ENCODE measurements at regions not wholly inside any gene's neighbourhood (a gene's known extent, or its start where the extent isn't known, plus 50 kb on each side); places are given as distances from the start of the nearest gene placed in this dataset.

GRCh38 chr6:1231941-1232340 is 80.0 kb upstream of the FOXQ1 start:
- H3K4me1 ChIP-seq (ENCODE audit: control insufficient read depth, insufficient read depth, low read length, poor library complexity, severe bottlenecking), result no peaks in the 10 kb centered on the region
- H3K27ac ChIP-seq (ENCODE audit: insufficient read depth, low read length, poor library complexity, severe bottlenecking), result no peak overlapping the region
- H3K27me3 ChIP-seq (replicated peaks; ENCODE audit: control insufficient read depth, insufficient read depth, low read length, poor library complexity, severe bottlenecking), result no peaks in the 10 kb centered on the region
- no peak for DNase-seq
- no peaks in the 10 kb centered on the region for H3K9me3 ChIP-seq (ENCODE audit: control insufficient read depth, low read length)
- H3K36me3 ChIP-seq (ENCODE audit: control insufficient read depth, insufficient read depth, low read length), result no peaks in the 10 kb centered on the region
- no peak overlapping the region for H3K4me3 ChIP-seq (ENCODE audit: insufficient read depth, low read depth, low read length, poor library complexity, severe bottlenecking)

- H3K27me3 ChIP-seq (replicated peaks; ENCODE audit: control insufficient read depth, insufficient read depth, low read length, poor library complexity, severe bottlenecking), result no peaks in the 10 kb centered on the region
- H3K9me3 ChIP-seq (ENCODE audit: control insufficient read depth, low read length), result no peaks in the 10 kb centered on the region
- H3K27ac ChIP-seq (ENCODE audit: insufficient read depth, low read length, poor library complexity, severe bottlenecking), result no peak overlapping the region
- H3K4me1 ChIP-seq (ENCODE audit: control insufficient read depth, insufficient read depth, low read length, poor library complexity, severe bottlenecking), result no peaks in the 10 kb centered on the region
- no peaks in the 10 kb centered on the region for H3K36me3 ChIP-seq (ENCODE audit: control insufficient read depth, insufficient read depth, low read length)
- no peak overlapping the region for H3K4me3 ChIP-seq (ENCODE audit: insufficient read depth, low read depth, low read length, poor library complexity, severe bottlenecking)
- DNase-seq, result no peak
These were observed 81.0 kb upstream of the FOXQ1 start for GRCh38 chr6:1230689-1231605.

GRCh38 chr6:1230281-1230680 is 81.6 kb upstream of the FOXQ1 start:
- Histone ChIP-seq H3K36me3 (ENCODE audit: control insufficient read depth, insufficient read depth, low read length) (no peaks in the 10 kb centered on the region), H3K27me3 (replicated peaks; ENCODE audit: control insufficient read depth, insufficient read depth, low read length, poor library complexity, severe bottlenecking) (no peaks in the 10 kb centered on the region), H3K4me3 (ENCODE audit: insufficient read depth, low read depth, low read length, poor library complexity, severe bottlenecking) (no peak overlapping the region), H3K4me1 (ENCODE audit: control insufficient read depth, insufficient read depth, low read length, poor library complexity, severe bottlenecking) (no peaks in the 10 kb centered on the region), H3K27ac (ENCODE audit: insufficient read depth, low read length, poor library complexity, severe bottlenecking) (no peak overlapping the region), H3K9me3 (ENCODE audit: control insufficient read depth, low read length) (no peaks in the 10 kb centered on the region)
- DNase-seq, result no peak

- no peak for DNase-seq
- H3K4me3 ChIP-seq (ENCODE audit: insufficient read depth, low read depth, low read length, poor library complexity, severe bottlenecking), result no peak overlapping the region
- no peaks in the 10 kb centered on the region for H3K27me3 ChIP-seq (replicated peaks; ENCODE audit: control insufficient read depth, insufficient read depth, low read length, poor library complexity, severe bottlenecking)
- no peak overlapping the region for H3K27ac ChIP-seq (ENCODE audit: insufficient read depth, low read length, poor library complexity, severe bottlenecking)
- H3K36me3 ChIP-seq (ENCODE audit: control insufficient read depth, insufficient read depth, low read length), result no peaks in the 10 kb centered on the region
- H3K4me1 ChIP-seq (ENCODE audit: control insufficient read depth, insufficient read depth, low read length, poor library complexity, severe bottlenecking), result no peaks in the 10 kb centered on the region
- H3K9me3 ChIP-seq (ENCODE audit: control insufficient read depth, low read length), result no peaks in the 10 kb centered on the region
These were observed 82.1 kb upstream of the FOXQ1 start for GRCh38 chr6:1229808-1230207.

GRCh38 chr6:1229301-1229700 is 82.6 kb upstream of the FOXQ1 start:
- DNase-seq, result no peak
- Histone ChIP-seq H3K36me3 (ENCODE audit: control insufficient read depth, insufficient read depth, low read length) (no peaks in the 10 kb centered on the region), H3K9me3 (ENCODE audit: control insufficient read depth, low read length) (no peaks in the 10 kb centered on the region), H3K27ac (ENCODE audit: insufficient read depth, low read length, poor library complexity, severe bottlenecking) (no peak overlapping the region), H3K4me1 (ENCODE audit: control insufficient read depth, insufficient read depth, low read length, poor library complexity, severe bottlenecking) (no peaks in the 10 kb centered on the region), H3K4me3 (ENCODE audit: insufficient read depth, low read depth, low read length, poor library complexity, severe bottlenecking) (no peak overlapping the region), H3K27me3 (replicated peaks; ENCODE audit: control insufficient read depth, insufficient read depth, low read length, poor library complexity, severe bottlenecking) (no peaks in the 10 kb centered on the region)

- H3K36me3 ChIP-seq (ENCODE audit: control insufficient read depth, insufficient read depth, low read length), result no peaks in the 10 kb centered on the region
- no peak overlapping the region for H3K27ac ChIP-seq (ENCODE audit: insufficient read depth, low read length, poor library complexity, severe bottlenecking)
- no peaks in the 10 kb centered on the region for H3K27me3 ChIP-seq (replicated peaks; ENCODE audit: control insufficient read depth, insufficient read depth, low read length, poor library complexity, severe bottlenecking)
- no peaks in the 10 kb centered on the region for H3K9me3 ChIP-seq (ENCODE audit: control insufficient read depth, low read length)
- H3K4me3 ChIP-seq (ENCODE audit: insufficient read depth, low read depth, low read length, poor library complexity, severe bottlenecking), result no peak overlapping the region
- H3K4me1 ChIP-seq (ENCODE audit: control insufficient read depth, insufficient read depth, low read length, poor library complexity, severe bottlenecking), result no peaks in the 10 kb centered on the region
- DNase-seq, result no peak
These were observed 83.1 kb upstream of the FOXQ1 start for GRCh38 chr6:1228754-1229191.

- no peak for DNase-seq
- Histone ChIP-seq H3K27me3 (replicated peaks; ENCODE audit: control insufficient read depth, insufficient read depth, low read length, poor library complexity, severe bottlenecking) (no peaks in the 10 kb centered on the region), H3K4me1 (ENCODE audit: control insufficient read depth, insufficient read depth, low read length, poor library complexity, severe bottlenecking) (no peaks in the 10 kb centered on the region), H3K36me3 (ENCODE audit: control insufficient read depth, insufficient read depth, low read length) (no peaks in the 10 kb centered on the region), H3K9me3 (ENCODE audit: control insufficient read depth, low read length) (no peaks in the 10 kb centered on the region), H3K27ac (ENCODE audit: insufficient read depth, low read length, poor library complexity, severe bottlenecking) (no peak overlapping the region), H3K4me3 (ENCODE audit: insufficient read depth, low read depth, low read length, poor library complexity, severe bottlenecking) (no peak overlapping the region)
These were observed 83.8 kb upstream of the FOXQ1 start for GRCh38 chr6:1227935-1228753.

- Histone ChIP-seq H3K27ac (ENCODE audit: insufficient read depth, low read length, poor library complexity, severe bottlenecking) (no peak overlapping the region), H3K9me3 (ENCODE audit: control insufficient read depth, low read length) (no peaks in the 10 kb centered on the region), H3K36me3 (ENCODE audit: control insufficient read depth, insufficient read depth, low read length) (no peaks in the 10 kb centered on the region), H3K27me3 (replicated peaks; ENCODE audit: control insufficient read depth, insufficient read depth, low read length, poor library complexity, severe bottlenecking) (no peaks in the 10 kb centered on the region), H3K4me1 (ENCODE audit: control insufficient read depth, insufficient read depth, low read length, poor library complexity, severe bottlenecking) (no peaks in the 10 kb centered on the region), H3K4me3 (ENCODE audit: insufficient read depth, low read depth, low read length, poor library complexity, severe bottlenecking) (no peak overlapping the region)
- DNase-seq, result no peak
These were observed 84.3 kb upstream of the FOXQ1 start for GRCh38 chr6:1227600-1227934.

GRCh38 chr6:1226277-1227099 is 85.4 kb upstream of the FOXQ1 start:
- H3K9me3 ChIP-seq (ENCODE audit: control insufficient read depth, low read length), result no peaks in the 10 kb centered on the region
- H3K27me3 ChIP-seq (replicated peaks; ENCODE audit: control insufficient read depth, insufficient read depth, low read length, poor library complexity, severe bottlenecking), result no peaks in the 10 kb centered on the region
- no peak overlapping the region for H3K4me3 ChIP-seq (ENCODE audit: insufficient read depth, low read depth, low read length, poor library complexity, severe bottlenecking)
- H3K27ac ChIP-seq (ENCODE audit: insufficient read depth, low read length, poor library complexity, severe bottlenecking), result no peak overlapping the region
- no peaks in the 10 kb centered on the region for H3K36me3 ChIP-seq (ENCODE audit: control insufficient read depth, insufficient read depth, low read length)
- H3K4me1 ChIP-seq (ENCODE audit: control insufficient read depth, insufficient read depth, low read length, poor library complexity, severe bottlenecking), result no peaks in the 10 kb centered on the region
- DNase-seq, result no peak

Measured in effector memory CD4-positive, alpha-beta T cell (primary cell).